Globus pallidus (tissue), 1 donor: ENCODE measurements at regions not wholly inside any gene's neighbourhood (a gene's known extent, or its start where the extent isn't known, plus 50 kb on each side); places are given as distances from the start of the nearest gene placed in this dataset.

ENCODE experiments used
- DNase-seq: peaks from one replicate; pipeline ENCODE4 v3.0.0-alpha.2; 2015; ENCODE audit warnings: low spot score

- no peak for DNase-seq
These were observed 53.1 kb upstream of the GLRA2 start for GRCh38 chrX:14476205-14476604.

GRCh38 chrX:14449773-14450172 is 79.6 kb upstream of the GLRA2 start:
- no peak for DNase-seq

GRCh38 chrX:14448406-14448805 is 80.9 kb upstream of the GLRA2 start:
- DNase-seq = no peak

- DNase-seq = no peak
These were observed 89.2 kb upstream of the GLRA2 start for GRCh38 chrX:14440106-14440505.

- DNase-seq = no peak
These were observed 101.7 kb upstream of the GLRA2 start for GRCh38 chrX:14427614-14428013.

GRCh38 chrX:14420841-14421240 is 108.5 kb upstream of the GLRA2 start:
- DNase-seq = no peak

GRCh38 chrX:14412686-14413085 is 116.7 kb upstream of the GLRA2 start:
- no peak for DNase-seq

- no peak for DNase-seq
These were observed 118.0 kb upstream of the GLRA2 start for GRCh38 chrX:14411326-14411725.

GRCh38 chrX:14409341-14409740 is 120.0 kb upstream of the GLRA2 start:
- no peak for DNase-seq

GRCh38 chrX:14406225-14406624 is 123.1 kb upstream of the GLRA2 start:
- DNase-seq = no peak

- DNase-seq = no peak
These were observed 130.6 kb upstream of the GLRA2 start for GRCh38 chrX:14398725-14399124.

- no peak for DNase-seq
These were observed 139.7 kb upstream of the GLRA2 start for GRCh38 chrX:14389682-14390081.

- no peak for DNase-seq
These were observed 142.4 kb upstream of the GLRA2 start for GRCh38 chrX:14386981-14387380.

GRCh38 chrX:14380044-14380443 is 149.3 kb upstream of the GLRA2 start:
- DNase-seq = no peak

GRCh38 chrX:14377427-14377826 is 151.9 kb upstream of the GLRA2 start:
- no peak for DNase-seq

- DNase-seq = no peak
These were observed 165.6 kb upstream of the GLRA2 start for GRCh38 chrX:14363728-14364127.

GRCh38 chrX:14362721-14363120 is 166.6 kb upstream of the GLRA2 start:
- DNase-seq = no peak

- DNase-seq = no peak
These were observed 167.9 kb upstream of the GLRA2 start for GRCh38 chrX:14361435-14361834.

GRCh38 chrX:14359727-14360126 is 169.6 kb upstream of the GLRA2 start:
- DNase-seq = no peak

- DNase-seq = no peak
These were observed 170.0 kb upstream of the GLRA2 start for GRCh38 chrX:14359316-14359715.

- no peak for DNase-seq
These were observed 172.0 kb upstream of the GLRA2 start for GRCh38 chrX:14357314-14357713.

GRCh38 chrX:14356401-14356800 is 172.9 kb upstream of the GLRA2 start:
- DNase-seq = no peak

- DNase-seq = no peak
These were observed 173.8 kb upstream of the GLRA2 start for GRCh38 chrX:14355556-14355955.

- no peak for DNase-seq
These were observed 174.8 kb upstream of the GLRA2 start for GRCh38 chrX:14354521-14354920.

GRCh38 chrX:14352511-14352910 is 176.8 kb upstream of the GLRA2 start:
- no peak for DNase-seq
